Inflammatory macrophage treated with lipopolysaccharide for 4 hours (primary cell): ENCODE measurements at regions not wholly inside any gene's neighbourhood (a gene's known extent, or its start where the extent isn't known, plus 50 kb on each side); places are given as distances from the start of the nearest gene placed in this dataset.

Experiments used
- DNase-seq: peaks from one replicate; pipeline ENCODE4 v3.0.0-alpha.2; 2020

DNA sequence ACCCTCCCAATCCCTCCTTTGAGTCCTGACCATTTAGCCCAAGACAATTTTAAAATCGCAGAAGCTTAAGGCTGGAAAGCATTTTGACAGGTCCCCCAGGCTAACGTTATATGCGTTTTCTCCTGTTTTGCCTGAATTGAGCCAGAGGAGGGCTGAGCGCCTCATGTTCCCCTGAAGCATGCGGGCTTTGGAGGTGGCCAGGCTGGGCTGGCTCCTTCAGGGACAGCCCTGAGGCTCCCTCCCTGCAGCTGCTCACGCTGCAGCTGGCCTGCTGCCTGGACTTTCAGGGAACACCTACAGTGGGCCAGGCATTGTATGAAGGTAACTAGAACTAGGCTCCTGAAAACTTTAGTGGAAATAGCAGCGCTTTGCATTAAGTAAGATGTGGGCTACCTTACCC is 179.2 kb downstream of the ACKR3 start:
- no peak for DNase-seq

DNA sequence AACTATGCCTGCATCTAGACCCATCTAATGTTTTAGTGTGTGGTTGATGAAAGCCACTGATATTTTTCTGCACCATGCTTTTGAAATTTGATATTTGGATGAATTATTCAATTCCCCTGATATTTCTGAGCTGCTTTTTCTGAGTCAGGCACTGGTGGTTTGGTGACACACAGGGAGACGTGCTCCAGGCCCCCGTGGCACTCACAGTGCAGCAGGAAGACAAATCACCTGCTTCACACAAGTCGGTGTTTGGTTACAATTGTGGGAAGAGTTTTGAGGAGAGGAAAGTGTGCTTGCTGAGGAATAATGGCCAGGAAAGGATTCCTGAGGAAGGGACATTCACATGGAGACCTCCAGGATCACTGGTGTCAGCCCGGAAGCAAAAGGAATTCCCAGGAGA is 179.7 kb downstream of the ACKR3 start:
- DNase-seq, result peak; percentile 36

DNA sequence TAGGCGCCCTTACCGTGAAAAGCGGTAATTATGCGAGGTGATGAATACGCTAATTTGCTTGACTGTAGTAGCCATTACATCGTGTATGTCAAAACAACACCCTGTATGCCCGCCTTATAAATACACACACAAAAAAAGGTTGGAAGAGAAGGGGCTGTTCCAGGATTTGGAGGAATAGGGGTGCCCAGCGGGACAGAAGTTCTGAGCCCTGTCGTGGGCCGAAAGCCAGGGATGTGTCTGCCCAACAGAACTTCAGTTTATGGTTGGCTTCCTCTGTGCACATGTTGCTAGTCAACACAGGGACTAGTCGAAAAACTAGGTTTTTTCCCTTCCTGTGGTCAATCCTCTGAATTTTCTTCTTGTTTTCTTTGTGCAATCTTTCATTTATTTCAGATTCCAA is 182.5 kb downstream of the ACKR3 start:
- DNase-seq, result no peak

DNA sequence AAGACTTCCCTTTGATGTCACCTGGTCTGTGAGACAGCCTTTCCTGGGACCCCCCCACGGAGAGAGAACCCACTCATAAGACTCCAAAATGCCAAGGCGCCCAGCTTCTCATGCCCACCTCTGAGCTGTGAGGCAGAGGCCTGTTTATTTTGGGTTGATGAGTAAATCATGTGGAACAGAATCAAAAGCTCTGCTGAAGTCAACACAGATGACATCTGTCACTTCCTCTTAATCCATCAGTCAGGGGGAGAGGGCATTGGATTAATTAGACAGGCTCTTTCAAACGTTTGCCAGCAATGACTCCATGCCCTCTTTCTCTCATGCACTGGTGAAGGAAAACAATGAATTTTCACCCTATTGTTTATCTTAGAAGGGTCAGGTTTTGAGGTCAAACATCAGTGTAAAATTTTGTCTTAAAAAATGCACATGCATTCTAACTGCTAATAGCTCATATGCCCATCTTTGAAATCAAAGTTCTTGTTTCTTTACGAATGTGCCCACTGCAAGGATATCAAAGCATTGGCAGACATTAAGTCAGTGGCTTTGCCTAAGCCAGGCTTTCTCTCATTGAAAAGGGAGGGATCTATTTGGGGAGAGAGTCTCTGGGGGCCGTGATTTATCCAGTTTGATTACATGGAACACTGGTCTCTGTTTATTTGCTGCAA is 184.1 kb downstream of the ACKR3 start:
- peak; percentile 68 for DNase-seq

DNA sequence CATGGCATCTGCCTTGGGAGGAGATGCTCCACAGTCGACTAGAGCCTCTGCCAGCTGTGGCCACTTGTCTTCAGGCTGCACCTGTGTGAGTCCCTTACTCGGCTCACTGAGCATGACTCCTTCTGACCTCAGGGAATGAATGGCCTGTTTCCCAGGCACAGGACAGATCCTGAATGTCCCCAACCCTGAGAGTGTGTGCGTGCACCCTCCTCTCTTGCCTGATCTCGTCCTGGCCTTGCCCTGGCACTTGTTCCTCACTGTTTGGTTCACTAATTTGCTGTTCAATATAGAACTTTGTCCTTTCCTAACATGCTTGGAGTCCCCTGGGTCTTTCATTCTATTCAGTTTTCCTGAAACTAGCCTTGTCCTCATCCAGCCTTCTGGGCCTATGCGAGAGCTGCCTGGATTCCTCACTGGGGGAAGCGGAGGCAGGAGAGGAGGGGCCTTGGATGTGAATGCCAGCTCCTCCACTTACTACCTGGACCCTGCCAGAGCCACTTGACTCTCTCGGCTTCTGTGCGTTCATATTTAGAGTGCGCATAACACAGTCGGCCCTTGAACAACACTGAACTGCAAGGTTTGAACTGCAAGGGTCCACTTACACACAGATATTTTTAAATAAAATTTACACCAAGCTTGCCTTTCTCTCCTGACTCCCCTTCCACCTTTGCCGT is 184.8 kb downstream of the ACKR3 start:
- DNase-seq, result no peak

DNA sequence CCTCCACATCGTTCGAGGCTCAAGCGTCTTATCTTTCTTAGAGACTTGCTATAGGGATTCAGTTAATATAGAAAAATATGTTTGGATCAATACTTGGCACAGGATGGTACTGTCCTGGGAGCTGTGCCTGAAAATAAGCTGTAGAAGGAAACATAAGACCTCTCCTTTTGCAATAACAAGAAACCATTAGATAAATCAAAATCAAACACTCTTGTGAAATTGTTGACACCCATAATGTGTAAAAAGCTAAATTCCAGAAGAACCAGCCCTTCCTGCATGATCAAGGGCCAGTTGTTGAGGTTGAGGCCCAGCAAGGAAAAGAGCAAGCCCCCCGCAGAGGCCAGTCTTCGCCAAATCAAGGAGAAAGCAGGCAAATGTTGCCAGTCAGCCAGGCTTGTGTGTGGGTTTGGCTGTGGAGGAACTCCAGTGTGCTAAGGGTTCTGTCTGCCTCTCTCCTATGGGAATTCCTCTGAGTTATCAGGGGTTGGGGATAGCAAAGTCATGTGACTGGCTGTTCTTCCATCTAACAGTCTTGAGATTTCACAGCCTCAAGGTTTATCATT is 185.7 kb downstream of the ACKR3 start:
- DNase-seq, result no peak

DNA sequence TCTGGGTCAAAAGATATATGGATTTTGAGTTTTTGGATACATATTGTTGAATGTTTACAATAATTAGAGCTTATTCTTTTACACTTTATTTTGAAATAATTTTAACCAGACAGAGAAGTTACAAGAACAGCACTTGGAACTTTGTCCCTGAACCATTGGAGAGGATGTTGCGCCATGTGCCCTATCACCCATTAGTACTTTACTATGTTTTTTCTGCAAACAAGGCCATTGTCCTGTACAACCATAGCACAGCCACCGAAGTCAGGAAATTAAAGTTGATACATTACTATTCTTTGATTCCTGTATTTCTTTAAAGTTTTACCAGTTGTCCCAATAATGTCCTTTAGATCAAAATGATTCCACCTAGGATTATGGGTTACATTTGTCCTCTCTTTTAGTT is 188.8 kb downstream of the ACKR3 start:
- no peak for DNase-seq

DNA sequence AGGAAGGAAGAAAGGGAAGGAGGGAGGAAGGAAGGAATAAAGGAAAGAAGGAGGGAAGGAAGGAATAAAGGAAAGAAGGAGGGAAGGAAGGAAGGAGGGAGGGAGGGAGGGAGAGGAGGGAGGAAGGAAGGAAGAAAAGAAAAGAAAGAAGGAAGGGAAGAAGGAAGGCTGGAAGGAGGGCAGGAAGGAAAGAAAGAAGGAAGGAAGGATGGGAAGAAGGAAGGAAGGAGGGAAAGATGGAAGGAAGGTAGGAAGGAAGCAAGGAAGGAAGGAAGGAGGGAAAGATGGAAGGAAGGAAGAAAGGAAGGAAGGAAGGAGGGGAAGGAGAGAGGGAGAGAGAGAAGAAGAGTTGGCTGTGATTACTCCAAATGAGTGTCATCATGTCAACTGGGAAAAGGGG is 190.6 kb downstream of the ACKR3 start:
- DNase-seq, result no peak

DNA sequence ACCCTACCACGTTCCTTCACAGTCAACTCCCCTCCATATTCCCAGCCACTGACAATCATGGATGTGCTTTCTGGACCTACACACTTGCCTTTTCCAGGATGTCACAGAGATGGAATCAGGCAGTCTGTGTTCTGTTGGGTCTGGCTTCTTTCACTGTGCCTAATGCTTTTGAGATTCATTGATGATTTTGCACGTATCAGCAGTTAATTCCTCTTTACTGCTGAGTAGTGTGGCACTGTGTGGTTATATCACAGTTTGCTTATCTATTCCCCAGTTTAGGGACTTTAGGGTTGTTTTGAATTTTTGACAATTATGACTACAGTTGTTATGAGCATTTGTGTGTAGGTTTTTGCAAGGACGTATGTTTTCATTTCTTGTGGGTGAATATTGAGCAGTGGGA is 191.7 kb downstream of the ACKR3 start:
- DNase-seq, result no peak

DNA sequence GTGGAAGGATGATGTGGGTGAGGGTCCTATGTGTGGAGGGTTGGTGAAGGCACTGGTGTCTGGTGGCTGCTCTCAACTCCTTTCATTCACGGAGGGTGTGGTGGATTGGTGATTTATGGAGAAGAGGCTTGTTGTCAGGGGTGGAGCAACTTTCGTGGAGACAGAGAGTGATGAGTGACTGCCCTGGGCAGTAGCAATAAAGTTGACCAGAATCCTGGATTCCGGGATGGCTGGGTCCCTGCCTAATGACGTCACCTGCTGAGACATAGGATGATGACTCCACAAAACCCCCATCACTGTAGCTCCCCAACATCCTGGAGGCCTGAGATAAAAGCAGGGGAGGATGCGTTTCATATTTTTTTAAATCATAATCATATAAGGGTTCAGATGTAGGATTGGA is 193.0 kb downstream of the ACKR3 start:
- no peak for DNase-seq

DNA sequence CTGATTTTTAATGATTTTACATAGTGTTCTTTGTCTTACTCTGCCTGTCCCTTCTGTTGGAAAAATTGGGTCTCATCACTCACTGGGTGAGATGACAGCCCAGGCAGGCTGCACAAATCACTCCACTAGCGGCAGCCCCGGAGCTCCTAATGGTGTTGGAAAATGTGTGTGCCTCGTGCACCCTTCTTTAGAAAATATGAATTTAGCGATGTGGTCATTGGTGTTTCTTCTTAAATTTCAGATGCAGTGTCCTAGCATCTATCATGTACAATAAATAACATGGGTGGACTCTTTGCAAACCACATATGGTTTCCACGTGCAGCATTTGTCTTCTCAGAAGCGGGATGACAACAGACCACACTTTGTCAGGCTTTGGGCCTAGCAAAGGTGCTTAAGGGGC is 194.2 kb downstream of the ACKR3 start:
- DNase-seq, result no peak

DNA sequence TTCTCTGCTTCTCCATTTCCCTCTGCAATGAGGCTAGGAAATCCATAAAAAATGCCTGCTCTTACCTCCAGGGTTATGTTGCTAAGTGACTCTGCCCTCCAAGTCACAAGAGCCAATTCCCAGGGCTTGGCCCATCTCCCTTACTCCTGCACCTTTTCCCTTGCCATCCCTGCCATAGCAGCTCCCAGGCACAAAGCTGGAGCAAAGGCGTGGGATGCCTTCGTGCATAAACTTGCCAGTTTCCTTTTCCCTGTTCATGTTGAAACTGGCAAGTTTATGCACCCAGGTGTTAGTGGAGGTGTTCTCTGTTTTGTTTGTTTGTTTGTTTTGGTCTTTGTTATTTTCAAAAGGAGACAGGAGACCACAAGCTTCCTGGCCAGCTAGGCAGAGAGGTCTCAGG is 195.1 kb downstream of the ACKR3 start:
- no peak for DNase-seq

DNA sequence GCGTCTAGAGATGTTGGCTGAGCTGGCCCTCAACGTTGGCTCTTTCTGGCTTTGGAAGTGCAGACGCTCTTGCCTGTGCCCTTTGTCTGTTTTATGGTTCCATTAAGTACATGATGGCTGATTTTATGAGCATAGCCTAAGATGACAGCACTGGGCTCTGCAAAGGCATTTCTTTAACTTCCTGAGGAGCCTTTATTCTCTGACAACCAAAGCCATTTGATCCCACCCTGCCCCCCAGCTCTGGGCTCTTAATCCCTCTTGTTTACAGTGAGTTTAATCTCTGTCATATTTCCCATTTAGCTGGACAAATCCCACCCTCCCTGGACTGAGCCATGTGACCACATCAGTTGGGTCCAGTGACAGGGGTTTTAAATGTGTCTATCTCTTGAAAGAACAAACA is 195.9 kb downstream of the ACKR3 start:
- DNase-seq, result no peak

DNA sequence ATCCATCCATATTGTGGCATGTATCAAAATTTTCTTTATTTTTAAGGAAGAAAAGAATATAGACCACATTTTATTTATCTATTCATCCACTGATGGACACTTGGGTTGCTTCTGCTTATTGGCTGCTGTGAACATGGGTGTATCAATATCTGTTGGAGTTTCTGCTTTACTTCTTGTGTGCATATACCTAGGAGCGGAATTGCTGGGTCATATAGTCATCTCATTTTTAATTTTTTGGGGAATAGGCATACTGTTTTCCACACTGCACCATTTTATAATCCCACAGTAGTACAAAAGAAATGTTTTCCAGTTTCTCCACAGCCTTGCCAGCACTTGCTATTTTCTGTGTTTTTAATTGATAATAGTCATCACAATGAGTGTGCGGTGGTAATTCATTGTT is 197.2 kb downstream of the ACKR3 start:
- DNase-seq, result no peak

DNA sequence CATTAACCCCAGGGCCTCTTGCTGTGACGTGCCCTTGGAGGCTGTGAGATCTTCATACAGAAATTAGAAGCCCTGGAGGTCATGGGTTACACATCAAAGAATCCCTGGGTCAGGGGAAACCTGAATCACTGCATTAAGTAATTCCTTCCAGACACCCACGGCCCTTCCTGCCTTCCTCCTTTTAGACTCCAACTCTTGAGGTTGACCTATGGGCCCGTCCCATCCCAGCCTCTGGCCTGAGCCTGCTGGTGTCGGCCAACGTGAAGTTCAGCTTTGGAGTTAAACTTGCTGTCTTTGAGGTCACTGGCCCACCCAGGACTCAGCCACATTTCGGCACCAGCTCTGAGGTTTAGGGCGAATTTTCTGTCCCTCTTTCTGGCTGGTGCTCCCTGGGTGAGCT is 198.3 kb downstream of the ACKR3 start:
- DNase-seq, result peak; percentile 88

DNA sequence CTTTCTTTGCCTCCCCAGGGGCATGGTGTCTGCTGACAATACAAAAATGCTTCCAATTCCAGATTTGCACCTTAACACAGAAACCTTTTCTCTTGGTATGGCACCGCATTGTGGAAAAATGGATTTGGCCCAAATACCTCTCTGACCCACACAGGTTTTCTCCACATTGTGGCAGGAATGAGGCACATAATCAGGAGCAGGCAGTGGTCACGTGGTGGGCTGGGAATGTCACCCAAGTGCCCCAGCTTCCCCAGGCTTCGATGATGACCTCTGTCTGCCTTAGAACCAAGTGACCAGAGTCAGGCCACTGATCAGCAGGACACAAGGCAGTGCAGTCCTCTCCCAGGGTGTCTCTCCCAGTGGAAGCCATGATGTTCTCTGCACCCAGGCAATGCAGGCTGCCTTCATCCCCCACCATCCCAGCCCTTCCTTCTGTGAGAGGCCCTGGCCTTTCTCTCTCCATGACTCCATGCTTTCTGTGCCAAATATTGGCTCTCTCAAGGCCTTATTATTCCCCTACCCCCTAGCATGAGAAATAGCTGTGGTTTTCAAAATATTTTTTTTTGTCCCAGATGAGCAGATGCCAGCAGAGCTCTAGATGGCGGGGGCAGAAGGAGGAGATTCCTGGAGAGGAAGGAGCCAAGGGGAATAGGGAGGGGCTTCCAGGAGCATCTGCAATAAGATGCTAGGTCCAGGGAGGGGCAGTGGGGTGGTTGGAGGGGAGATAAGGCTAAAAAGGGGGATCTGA is 198.9 kb downstream of the ACKR3 start:
- no peak for DNase-seq

DNA sequence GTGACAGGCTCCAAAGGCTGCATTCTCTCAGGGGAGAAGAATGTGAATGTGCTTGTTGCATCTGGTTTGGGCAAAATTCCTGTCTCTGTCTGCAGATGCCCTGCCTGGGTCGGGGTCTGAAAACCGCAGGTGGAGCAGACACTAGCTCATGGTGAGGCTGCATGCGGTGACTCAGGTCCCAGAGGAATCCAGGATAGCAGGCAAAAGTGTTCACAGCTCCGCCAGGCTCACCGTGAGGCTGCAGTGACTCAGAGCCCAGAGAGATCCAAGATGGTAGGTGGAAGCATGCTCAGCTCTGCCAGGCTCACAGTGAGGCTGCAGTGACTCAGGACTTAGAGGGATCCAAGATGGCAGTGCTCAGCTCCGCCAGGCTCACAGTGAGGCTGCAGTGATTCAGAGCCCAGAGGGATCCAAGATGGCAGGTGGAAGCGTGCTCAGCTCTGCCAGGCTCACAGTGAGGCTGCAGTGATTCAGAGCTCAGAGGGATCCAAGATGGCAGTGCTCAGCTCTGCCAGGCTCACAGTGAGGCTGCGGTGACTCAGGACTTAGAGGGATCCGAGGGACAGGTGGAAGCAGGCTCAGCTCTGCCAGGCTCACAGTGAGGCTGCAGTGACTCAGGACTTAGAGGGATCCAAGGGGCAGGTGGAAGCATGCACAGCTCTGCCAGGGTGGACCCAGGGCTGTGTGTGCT is 200.5 kb downstream of the ACKR3 start:
- DNase-seq, result no peak

DNA sequence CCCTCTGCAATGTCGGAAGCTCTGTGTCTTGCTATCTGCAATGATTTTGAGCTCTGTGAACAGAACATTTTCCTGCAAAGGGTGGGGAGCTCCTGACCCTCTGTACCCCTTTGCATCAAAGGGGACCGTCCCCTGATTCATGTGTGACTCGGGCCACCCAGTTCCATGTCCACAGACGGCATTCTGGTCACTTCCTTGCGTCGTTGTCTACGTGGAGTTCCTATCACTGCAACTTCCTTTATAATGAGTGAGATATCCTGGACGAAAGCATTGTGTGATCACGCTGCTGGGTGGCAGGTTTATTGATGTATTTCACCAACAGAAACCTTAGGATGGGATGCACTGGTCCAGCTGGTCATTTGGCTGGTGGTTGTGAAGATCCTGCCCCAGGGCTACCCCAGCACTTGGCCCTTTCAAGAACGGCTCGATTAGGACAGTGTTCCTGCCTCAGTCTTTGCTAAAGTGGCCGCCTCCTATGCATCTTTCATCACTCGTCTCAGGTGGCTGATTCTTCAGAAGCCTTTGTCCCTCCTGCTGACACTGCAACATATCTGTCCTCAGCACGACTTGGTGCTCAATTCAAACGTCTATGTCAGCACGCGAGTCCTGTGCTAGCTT is 202.7 kb downstream of the ACKR3 start:
- no peak for DNase-seq

DNA sequence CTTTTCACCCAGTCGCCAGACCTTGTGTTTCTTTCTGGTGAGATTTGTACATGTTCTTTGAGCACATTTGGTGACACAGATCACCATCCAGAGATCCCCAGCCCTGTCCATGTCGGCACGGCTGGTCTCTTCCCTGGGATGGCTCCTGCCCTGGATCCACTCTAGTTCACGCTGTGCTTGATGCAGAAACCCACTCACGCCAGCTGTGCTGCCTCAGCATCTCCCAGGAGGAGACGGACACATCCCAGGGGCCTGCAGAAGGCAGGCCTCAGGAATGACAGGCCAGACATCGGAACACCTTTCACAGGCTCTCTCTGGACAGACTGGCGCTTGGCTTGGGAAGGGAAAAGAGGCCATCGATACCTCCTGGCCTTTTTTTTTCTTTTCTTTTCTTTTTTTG is 203.6 kb downstream of the ACKR3 start:
- no peak for DNase-seq

DNA sequence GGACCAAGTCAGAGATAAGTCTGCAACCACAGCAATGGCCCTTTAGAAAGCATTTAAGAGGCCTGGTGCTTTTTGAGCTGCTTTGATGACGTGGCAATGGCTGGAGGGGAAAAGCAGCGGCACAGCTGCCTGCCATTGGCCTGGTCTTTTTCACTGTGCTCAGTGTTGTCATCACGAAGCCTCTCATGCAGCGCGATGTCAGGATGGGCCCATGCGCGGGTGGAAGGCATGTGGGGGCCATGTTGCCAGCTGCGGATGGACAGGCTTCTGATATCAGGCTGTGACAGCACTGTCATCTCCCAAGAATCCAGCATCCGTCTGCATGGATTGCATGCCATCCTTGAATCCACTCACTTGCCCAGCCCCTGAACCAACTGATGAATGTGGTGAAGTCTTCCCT is 204.5 kb downstream of the ACKR3 start:
- no peak for DNase-seq

DNA sequence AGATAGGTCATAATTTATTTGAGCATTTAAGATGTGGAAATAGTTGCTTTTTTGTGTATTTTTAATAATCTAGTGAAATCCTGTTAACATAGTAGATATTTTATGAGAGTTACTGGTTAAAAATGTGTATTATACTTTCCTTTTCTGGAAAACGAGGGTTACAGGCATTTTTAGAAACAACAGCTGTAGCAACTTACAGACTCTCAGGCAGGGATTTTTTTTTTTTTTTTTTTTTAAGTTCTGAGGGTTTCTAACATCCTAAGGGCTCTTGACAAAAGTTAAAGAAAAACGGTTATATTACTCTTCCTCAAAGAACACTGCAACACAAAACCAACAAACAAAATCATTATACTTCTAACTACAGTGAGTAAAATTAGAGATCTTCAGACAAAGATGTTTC is 205.9 kb downstream of the ACKR3 start:
- DNase-seq, result no peak

DNA sequence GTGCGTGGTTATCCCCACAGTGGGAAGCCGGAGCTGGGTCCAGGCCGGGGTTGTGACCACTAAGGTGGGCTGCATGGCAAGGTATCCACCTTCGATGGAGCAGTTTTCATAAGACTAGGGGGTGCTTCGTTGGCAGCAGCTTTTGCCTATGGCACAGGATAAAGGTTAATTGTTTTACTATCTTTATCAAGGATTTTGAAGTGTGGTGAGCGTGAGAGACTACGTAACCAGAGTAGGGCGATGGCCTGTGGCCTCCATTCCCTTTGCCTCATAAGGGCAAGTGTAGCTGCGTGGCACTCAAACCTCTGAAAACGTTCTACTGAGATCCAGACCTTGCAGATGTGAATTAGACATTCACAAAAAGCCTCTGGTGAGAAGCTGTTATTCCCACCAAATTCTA is 206.6 kb downstream of the ACKR3 start:
- DNase-seq, result no peak

DNA sequence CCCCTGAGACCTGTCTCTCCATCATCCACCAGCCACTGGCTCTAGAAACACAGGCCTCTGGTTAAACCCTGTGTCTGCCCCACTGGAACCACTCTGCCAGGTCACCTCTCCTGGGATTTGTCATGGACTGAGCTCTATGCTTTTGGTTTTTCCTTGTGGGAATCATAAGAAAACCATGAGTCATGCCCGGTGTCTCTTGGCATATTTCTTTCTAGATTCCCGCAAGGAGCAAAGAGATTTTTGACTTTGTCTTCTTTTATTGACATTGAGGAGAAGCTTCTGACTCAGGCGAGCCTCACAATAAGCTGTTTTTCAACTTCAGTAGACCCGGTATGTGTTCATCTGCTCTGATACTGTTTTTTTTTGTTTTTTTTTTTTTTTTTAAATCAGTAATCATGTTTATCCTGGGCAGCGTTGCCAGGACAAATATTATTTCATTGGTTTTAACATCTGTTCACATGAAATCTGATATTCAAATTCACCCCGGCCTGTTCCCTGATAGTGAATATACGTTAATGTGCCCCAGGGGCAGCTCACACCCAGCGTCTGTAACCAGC is 207.1 kb downstream of the ACKR3 start:
- no peak for DNase-seq
